OCI-LY7 (cell line): ENCODE measurements at regions not wholly inside any gene's neighbourhood (a gene's known extent, or its start where the extent isn't known, plus 50 kb on each side); places are given as distances from the start of the nearest gene placed in this dataset.

Source experiments
- BruUV-seq: library from RNA; stranded (reverse); fragments of 400-500 nt; replicated peaks from 2 replicates; lab custom pipeline; 2021; lab: Mats Ljungman, UMichigan
- CTCF ChIA-PET: fragments of 300-600 bp; sonication (Branson Sonifier 250); formaldehyde crosslinking; loops from one replicate; lab custom pipeline; 2022; ENCODE audit warnings: antibody characterized with exemption; ENCODE audit not compliant: unreplicated experiment; lab: Charles Lee
- POLR2A ChIA-PET: fragments of 300-600 bp; sonication (Branson Sonifier 250); formaldehyde crosslinking; loops from one replicate; lab custom pipeline; 2022; ENCODE audit warnings: antibody characterized with exemption; lab: Charles Lee
- DNase-seq: peaks from one replicate; pipeline ENCODE4 v3.0.0-alpha.2; 2015; ENCODE audit warnings: low spot score
- H2AFZ ChIP-seq: fragments of 200-600 bp; sonication (generic), shearing (Covaris generic); 2 replicates; pipeline ENCODE4 v1.6.1; 2014; ENCODE audit warnings: mild to moderate bottlenecking, antibody characterized with exemption, low read length, moderate library complexity
- H3K27ac ChIP-seq: fragments of 200-600 bp; sonication (generic); 2 replicates; pipeline ENCODE4 v1.5.1; 2014; ENCODE audit warnings: mixed run types, low read depth, mild to moderate bottlenecking, moderate library complexity, low read length, inconsistent platforms; ENCODE audit not compliant: poor library complexity, severe bottlenecking
- H3K36me3 ChIP-seq: fragments of 200-600 bp; sonication (generic); 2 replicates; pipeline ENCODE4 v1.6.1; 2014; ENCODE audit warnings: mild to moderate bottlenecking, antibody characterized with exemption, low read length, moderate library complexity, mixed read lengths; ENCODE audit not compliant: insufficient read depth
- H3K4me1 ChIP-seq: fragments of 200-600 bp; sonication (generic); 2 replicates; pipeline ENCODE4 v1.5.1; 2014; ENCODE audit warnings: mild to moderate bottlenecking, low read length; ENCODE audit not compliant: insufficient read depth, poor library complexity, severe bottlenecking
- H3K4me2 ChIP-seq: fragments of 200-600 bp; sonication (generic); 2 replicates; pipeline ENCODE4 v1.6.1; 2014; ENCODE audit warnings: mild to moderate bottlenecking, low read length
- H3K4me3 ChIP-seq: fragments of 200-600 bp; sonication (generic); 2 replicates; pipeline ENCODE4 v1.5.1; 2014; ENCODE audit warnings: mild to moderate bottlenecking, low read depth, low read length; ENCODE audit not compliant: poor library complexity, severe bottlenecking
- H3K79me2 ChIP-seq: fragments of 200-600 bp; sonication (generic); 2 replicates; pipeline ENCODE4 v1.6.1; 2016; ENCODE audit warnings: low read depth, mild to moderate bottlenecking, low read length, moderate library complexity, mixed read lengths; ENCODE audit not compliant: insufficient read depth
- H3K9me2 ChIP-seq: fragments of 200-600 bp; sonication (generic); 2 replicates; pipeline ENCODE4 v1.6.1; 2016; ENCODE audit warnings: mild to moderate bottlenecking, low read length, mixed read lengths; ENCODE audit not compliant: insufficient read depth
- H3K9me3 ChIP-seq: fragments of 200-600 bp; sonication (generic); 2 replicates; pipeline ENCODE4 v1.6.1; 2014; ENCODE audit warnings: mild to moderate bottlenecking, mixed run types, low read length, mixed read lengths
- H4K20me1 ChIP-seq: fragments of 200-600 bp; sonication (generic); 2 replicates; pipeline ENCODE4 v1.6.1; 2014; ENCODE audit warnings: mild to moderate bottlenecking, antibody characterized with exemption, low read length, moderate library complexity, mixed read lengths; ENCODE audit not compliant: insufficient read depth
- EZH2phosphoT487 ChIP-seq: fragments of 200-600 bp; sonication (generic); IDR thresholded peaks from 2 replicates; pipeline ENCODE4 v1.6.1; 2018; ENCODE audit warnings: low read depth, borderline replicate concordance, mild to moderate bottlenecking, mixed run types, antibody characterized with exemption, low read length, moderate library complexity, mixed read lengths
- intact Hi-C: fragments of 100-400 bp; cut with micrococcal nuclease; formaldehyde crosslinking; loops from one replicate; pipeline ENCODE4 v1.10.0; 2022; ENCODE audit not compliant: unreplicated experiment
- TF ChIP-seq, protein P1 (sequence below): fragments of 200-600 bp; sonication (generic); conservative IDR thresholded peaks from 2 replicates; pipeline ENCODE4 v1.5.1; 2014; ENCODE audit warnings: mild to moderate bottlenecking, antibody characterized with exemption, low read length, moderate library complexity, mixed read lengths

DNA sequence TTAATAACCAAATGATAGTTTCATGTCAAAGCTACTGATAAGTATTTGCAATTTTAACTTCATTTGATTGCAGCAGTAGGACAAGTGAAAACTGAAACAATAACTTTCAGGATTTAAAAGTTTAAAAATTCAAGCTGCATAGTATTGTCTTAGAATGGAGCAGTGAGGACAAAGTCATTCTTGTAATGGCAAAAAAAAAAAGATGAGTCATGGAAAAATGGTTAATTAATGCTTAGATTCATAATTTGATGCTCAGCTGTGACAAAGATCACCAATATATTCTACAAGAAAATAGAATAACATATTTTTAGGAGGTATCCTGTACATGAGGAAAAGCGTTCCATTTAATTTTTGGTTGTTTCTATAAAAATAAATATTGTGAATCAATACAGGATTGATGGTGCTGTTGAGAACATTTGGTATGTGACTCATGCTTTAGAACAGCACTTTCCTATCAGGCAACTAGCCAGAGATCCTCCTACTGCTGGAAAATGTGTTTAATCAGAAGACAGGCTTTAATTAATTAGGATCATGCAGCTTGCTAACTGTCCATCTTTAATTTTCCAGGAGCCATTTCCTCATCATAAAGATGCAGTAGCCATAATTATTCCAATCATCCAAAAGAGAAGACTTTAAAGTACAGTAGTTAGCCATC lies 239.0 kb upstream of the MMADHC start:
- H2AFZ ChIP-seq, result no peak overlapping the region
- no peaks in the 10 kb centered on the region for H3K9me3 ChIP-seq
- no peaks in the 10 kb centered on the region for H4K20me1 ChIP-seq
- DNase-seq, result no peak
- no peaks in the 10 kb centered on the region for H3K4me1 ChIP-seq
- no peak overlapping the region for H3K27ac ChIP-seq
- H3K36me3 ChIP-seq, result no peaks in the 10 kb centered on the region
- H3K9me2 ChIP-seq, result no peaks in the 10 kb centered on the region
- ChIA-PET CTCF (no interaction called here), POLR2A (interaction anchor here (0.5 kb wide), 1 partner anchor 223 kb away, joined by 3 read pairs; no protein-coding TSS in a partner anchor)
- BruUV-seq, result no TSS peak
- H3K4me2 ChIP-seq, result no peak overlapping the region
- TF ChIP-seq, protein P1, sequence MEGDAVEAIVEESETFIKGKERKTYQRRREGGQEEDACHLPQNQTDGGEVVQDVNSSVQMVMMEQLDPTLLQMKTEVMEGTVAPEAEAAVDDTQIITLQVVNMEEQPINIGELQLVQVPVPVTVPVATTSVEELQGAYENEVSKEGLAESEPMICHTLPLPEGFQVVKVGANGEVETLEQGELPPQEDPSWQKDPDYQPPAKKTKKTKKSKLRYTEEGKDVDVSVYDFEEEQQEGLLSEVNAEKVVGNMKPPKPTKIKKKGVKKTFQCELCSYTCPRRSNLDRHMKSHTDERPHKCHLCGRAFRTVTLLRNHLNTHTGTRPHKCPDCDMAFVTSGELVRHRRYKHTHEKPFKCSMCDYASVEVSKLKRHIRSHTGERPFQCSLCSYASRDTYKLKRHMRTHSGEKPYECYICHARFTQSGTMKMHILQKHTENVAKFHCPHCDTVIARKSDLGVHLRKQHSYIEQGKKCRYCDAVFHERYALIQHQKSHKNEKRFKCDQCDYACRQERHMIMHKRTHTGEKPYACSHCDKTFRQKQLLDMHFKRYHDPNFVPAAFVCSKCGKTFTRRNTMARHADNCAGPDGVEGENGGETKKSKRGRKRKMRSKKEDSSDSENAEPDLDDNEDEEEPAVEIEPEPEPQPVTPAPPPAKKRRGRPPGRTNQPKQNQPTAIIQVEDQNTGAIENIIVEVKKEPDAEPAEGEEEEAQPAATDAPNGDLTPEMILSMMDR, result no peak
- no peak for TF ChIP-seq EZH2phosphoT487
- H3K4me3 ChIP-seq, result no peak overlapping the region
- H3K79me2 ChIP-seq, result no peaks in the 10 kb centered on the region
- intact Hi-C loops, result no loop called here

DNA sequence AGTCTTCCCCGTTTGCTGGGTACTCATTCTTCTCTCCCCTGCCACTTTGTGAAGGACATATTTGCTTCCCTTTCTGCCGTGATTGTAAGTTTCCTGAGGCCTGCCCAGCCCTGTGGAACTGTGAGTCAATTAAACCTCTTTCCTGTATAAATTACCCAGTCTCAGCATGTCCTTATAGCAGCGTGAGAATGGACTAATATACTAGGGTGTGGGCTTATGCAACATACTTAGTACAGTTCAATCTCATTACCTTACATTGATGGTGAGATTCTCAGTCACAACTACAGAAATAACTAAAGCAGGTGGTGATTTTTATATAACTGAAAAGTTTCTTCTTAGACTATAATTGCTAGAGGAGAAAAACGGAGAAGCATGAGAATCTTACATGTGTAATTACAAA lies 237.9 kb upstream of the MMADHC start:
- Histone ChIP-seq H3K36me3 (no peaks in the 10 kb centered on the region), H3K4me2 (no peak overlapping the region), H3K4me1 (no peaks in the 10 kb centered on the region), H3K27ac (no peak overlapping the region), H3K9me2 (no peaks in the 10 kb centered on the region), H3K4me3 (no peak overlapping the region), H3K9me3 (no peaks in the 10 kb centered on the region), H3K79me2 (no peaks in the 10 kb centered on the region), H2AFZ (no peak overlapping the region), H4K20me1 (no peaks in the 10 kb centered on the region)
- no TSS peak for BruUV-seq
- intact Hi-C loops, result no loop called here
- POLR2A ChIA-PET, result no interaction called here
- no peak for TF ChIP-seq EZH2phosphoT487
- TF ChIP-seq, protein P1, result no peak
- DNase-seq, result no peak
- CTCF ChIA-PET, result no interaction called here

DNA sequence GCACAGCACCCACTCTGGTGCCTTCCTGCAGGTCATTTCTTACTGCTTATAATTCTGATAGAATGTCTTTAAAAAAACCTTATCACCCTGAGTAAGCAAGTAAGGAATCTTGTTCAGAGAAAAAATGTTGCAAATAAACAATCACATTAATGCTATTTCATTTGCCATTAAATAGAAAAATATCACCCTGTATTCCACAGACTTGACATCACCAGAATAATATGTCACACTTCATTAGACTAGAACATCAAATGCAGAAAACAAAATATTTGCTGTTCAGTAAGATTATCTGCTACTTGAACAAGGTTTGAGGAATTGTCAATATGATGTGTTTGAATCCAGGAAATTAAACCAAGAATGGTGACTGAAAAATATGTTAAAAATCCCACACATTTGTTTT lies 236.6 kb upstream of the MMADHC start:
- Histone ChIP-seq H3K27ac (no peak overlapping the region), H3K4me3 (no peak overlapping the region), H3K79me2 (no peaks in the 10 kb centered on the region), H3K36me3 (no peaks in the 10 kb centered on the region), H3K9me2 (no peaks in the 10 kb centered on the region), H4K20me1 (no peaks in the 10 kb centered on the region), H3K4me2 (no peak overlapping the region), H3K4me1 (no peaks in the 10 kb centered on the region), H3K9me3 (no peaks in the 10 kb centered on the region), H2AFZ (no peak overlapping the region)
- intact Hi-C loops, result no loop called here
- no peak for TF ChIP-seq EZH2phosphoT487
- TF ChIP-seq, protein P1, result no peak
- no peak for DNase-seq
- ChIA-PET CTCF (no interaction called here), POLR2A (interaction anchor here (0.6 kb wide), 1 partner anchor 13 kb away, joined by 5 read pairs; no protein-coding TSS in a partner anchor)
- no TSS peak for BruUV-seq
